NCI-H2227 (cell line): ENCODE measurements at regions not wholly inside any gene's neighbourhood (a gene's known extent, or its start where the extent isn't known, plus 50 kb on each side); places are given as distances from the start of the nearest gene placed in this dataset.

ENCODE experiments used
- DNase-seq: peaks from one replicate; lab custom pipeline; 2025; ENCODE audit not compliant: unreplicated experiment; lab: John Stamatoyannopoulos, UW

DNA sequence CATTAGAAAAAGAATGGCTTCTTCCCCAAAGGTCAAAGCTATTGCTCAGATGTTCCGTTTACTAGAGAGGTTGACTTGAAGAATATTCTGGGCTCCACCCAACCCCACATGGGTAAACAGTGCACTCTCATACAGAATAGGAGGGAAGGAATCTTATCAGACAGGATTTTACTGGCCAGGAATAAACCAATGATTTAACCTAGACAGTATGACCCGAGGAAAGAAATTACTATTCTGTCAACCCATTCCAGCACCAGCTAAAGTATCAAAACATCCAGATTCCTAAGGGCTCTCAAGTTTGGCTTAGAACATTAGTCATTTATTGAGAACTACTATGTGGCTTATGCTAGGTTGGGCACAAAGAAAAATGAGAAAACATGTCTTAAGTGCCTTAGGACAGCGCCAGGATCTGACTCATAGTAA is 493.6 kb upstream of the KLF4 start:
- no peak for DNase-seq

DNA sequence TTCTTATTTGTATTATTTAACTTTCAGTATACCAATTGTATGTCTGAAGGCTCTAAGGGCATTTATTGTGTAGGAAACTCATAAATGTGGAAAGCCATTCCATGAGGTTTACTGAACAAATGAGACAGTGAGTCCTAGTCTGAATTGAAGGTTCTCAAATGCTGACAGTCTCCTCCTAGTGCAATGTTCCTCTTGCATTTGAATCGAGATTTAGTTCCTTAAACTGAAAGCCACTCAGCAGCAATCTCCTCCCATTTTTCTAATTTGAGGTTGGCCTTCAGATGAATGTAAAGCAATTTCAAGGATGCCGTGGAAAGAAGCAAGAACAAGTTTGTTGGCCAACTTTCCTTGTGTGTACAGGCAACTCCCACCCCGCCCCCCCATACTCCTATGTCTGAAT is 493.2 kb upstream of the KLF4 start:
- DNase-seq, result no peak

DNA sequence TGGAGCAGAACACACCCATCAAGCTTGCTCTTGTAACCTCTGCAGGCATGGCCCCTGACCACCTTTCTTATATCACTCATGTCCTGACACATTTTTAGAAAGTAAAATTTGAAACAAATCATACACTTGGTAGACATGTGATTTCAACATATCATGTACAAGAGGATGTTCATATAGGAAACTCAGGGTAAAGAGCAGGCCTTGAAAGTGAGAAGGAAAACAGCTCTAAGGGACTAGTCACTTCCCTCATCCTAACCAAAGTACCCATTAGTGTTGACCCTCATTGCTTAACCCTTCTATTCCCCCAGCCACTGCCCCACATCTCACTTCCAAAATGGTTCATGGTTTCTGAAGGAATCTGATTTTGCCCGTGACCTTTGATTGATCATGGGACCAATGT is 492.4 kb upstream of the KLF4 start:
- no peak for DNase-seq

DNA sequence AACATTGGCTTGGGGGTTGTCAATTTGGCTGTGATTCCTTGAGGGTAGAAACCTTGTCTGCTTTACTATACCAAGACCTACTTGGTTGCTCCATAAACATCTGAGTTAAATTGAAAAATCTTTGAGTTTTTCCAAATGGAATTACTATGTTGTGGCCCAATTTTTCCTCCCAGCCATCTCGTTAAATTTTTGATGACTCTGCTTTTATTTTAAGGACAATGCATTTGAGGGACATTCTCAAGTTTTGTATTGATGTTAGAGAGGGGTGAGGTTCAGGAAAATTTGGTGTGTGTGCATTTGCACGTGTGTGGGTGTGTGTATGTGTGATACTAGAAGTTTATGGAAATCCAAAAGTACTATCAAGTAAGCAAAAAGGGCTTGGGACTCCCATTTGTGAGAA is 491.4 kb upstream of the KLF4 start:
- DNase-seq, result no peak

DNA sequence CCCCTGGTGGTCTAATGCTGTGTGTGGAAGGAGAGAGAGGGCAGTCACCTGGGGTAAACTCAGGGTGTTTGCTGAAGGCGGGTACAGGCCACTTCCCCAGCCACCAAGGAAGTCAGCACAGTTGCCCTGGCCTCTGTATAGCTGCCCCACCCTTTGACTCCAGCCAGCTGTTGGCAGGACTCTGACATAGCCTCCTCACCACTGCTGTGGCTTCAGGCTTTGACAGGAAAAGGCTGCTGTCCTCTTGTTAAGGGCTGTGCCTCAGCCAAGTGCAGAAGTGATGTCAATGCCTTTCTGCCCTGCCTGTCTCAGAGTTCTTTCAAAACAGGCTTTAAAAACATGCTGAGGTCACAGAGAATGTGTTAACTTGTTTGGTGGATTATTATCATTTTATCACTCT is 487.2 kb upstream of the KLF4 start:
- no peak for DNase-seq

DNA sequence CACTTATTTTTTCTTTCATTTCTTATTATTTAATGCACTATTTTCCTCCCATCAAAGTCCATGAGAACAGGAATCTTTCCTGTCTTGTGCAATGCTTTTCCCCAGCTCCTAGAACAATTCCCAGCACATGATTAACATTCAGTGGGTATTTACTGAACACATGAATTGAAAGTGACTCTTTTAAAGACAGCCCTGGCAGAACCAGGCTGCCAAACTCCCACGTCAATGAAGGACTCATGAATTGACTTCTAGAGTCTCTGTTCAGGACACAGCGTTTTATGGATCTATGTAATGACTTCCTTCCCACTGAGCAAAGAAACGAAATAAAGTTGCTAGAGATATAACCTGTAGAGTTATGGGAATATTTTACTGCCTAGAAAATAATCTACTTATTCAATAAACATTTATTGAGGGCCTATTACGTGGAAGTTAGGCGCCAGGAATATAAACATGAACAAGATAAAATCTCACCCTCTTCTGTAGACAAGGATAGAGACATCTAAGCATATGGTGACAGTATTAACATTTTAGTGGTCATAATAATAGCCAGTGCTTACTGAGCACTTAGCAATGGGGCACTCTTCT is 485.9 kb upstream of the KLF4 start:
- DNase-seq, result no peak

DNA sequence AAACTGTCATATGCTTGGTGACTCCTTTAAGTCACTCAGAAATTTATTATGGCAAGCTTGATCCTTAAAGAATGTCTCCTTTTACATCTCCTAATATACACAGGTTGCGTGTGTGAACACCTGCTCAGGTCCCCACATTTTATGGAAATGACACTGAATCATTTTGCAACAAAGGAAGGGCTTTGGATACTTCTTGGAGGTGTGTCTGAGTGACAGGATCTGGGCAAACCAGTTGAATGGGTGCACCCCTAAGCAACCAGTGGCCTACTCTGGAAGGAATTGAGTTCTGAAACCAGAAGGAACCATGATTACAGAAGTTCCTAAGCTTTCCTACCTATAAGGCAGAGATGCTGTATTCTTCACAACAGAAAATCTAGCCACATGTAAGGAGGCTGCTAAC is 483.9 kb upstream of the KLF4 start:
- DNase-seq, result no peak

DNA sequence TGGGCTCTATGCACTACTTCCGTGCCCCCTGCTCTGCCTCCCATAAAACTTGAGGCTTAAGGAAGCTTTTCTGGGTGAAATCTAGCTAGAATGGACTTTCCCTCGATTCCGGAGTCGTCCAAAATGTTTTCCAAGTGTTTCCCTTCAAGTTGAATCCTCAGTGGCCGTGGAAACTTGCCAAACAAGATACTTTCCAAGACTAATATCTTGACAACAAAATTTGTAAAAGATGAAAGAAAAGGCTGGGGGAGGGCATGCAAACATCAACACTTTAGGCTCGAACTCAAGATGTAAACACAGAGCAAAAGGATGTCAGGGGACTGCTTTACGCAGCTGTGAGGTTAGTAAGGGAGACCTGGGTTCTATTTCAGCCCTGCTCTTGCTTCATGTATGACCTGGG is 482.8 kb upstream of the KLF4 start:
- no peak for DNase-seq

DNA sequence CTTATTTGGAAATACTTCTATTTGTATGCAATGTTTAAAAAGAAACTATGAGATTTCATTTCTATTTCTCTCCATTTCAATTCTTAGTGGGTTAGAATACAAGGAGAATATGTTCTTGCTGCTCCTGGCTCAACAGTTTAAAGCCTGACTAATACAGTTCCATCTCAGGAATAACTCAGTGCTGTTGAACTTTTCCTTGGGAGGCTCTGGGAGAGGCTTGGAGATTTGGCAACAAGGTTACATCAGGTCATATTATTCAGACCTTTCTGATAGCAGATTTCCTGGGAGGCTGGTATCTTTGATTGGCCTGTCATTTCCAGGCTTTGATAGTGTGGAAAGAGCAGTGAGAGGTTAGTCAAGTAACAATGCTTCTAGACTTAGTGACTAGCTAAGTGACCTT is 481.7 kb upstream of the KLF4 start:
- DNase-seq, result no peak

DNA sequence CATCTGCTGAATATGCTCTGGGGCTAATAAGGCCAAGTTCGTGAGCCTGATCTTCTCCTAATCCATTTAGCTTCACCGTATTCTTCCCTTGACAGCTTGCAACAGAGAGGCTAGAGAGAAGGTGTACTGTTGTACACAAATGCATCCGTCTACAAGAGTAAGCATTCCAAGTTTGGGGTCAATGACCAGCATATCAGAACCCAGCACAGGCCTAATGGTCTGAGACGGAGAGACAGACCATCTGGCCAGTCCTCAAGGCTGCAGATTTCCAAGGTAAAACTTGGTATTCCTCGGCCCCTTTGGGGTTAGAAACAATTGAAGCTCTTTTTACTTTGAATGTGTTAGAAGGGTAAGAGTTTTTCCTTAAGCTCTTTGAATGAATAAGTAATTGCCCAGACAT is 481.2 kb upstream of the KLF4 start:
- no peak for DNase-seq

DNA sequence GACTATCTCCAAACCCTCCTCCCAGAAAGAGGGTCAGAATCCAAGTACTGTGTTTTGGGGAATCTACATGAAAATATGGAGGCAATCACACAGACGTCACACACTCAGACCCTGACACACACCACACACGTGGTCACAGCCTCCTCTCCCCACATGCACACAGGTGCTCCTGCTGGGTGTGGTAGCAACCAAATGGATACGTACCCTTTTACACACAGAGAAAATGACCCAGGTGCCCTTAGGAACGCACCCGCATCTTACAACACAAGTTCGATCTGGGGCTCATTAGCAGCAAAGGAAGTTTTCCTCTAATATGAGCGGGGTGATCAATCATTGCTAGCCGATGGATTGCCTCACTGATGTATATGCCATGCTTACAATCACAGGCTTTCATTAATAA is 480.2 kb upstream of the KLF4 start:
- DNase-seq, result no peak

DNA sequence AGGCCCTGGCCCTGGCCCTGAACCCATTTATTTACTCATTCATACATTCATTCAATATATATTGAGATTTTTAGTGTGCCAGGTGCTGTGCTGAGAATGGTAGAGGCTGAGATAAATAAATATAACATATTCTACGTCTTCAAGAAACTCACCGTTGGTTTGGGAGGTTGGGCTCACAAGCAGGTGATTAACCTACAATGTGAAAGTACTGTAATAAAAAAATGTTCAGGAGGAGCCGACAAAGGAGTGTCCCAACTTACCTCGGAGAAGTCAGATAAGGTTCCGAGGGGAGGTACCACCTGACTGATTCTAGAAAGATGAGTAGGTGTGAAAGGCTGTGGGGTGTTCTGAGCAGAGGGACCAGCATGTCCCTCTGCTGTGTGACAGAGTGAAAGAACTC is 479.6 kb upstream of the KLF4 start:
- DNase-seq, result no peak

DNA sequence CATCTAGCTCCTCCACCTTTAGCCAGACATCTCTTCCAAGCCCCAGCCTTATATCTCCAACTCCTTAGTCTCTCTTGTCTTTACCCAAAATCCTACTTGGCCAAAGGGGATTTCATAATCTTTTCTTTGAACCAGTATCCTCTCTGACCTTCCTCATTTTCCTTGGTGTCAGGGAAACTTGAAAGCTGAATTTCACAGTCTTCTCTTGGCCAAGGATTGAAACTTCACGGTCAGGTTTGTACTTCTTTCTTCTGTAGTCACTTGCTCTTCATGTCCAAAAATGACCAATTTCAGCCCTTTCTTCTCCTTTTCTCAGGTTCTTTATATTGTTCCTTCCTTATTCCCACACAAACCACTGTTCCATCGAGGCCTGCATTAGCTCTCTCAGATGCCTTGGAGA is 473.7 kb upstream of the KLF4 start:
- DNase-seq, result no peak

DNA sequence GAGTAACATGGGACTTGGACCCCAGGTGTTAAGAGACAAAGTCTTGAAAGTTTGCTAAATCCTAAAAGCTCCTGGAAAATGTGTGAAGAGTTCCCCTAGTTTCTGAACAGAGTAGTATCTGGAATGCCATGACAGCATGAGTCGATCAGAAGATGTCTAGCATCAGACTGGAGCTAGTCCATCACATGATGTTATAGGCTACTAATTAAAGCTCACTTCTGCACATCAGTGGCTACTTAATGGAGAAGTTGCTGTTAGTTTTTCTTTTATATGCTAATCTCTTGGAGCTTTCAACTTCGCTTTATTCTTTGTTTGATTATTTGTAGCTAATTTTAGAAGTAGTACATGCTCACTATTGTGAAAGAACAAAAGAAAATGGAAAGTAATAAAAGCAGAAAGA is 471.3 kb upstream of the KLF4 start:
- no peak for DNase-seq

DNA sequence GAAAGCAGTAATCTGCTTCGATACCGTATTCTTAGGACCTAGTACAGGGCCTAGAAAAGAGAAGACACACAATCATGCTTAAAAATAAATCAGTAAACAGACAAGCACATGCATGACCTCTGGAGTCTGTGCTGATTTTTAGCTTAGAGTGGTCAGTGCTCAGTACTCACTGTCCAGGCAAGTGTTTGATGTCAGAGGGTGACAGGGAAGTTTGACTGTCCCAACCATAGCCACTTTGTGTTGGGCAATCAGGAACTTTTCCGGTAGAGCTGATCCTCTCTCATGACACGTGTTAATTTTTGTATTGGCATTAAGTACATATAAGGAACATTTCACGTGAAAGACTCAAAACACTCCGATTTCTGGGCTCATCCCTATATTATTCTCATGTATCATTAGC is 464.7 kb upstream of the KLF4 start:
- DNase-seq, result no peak

DNA sequence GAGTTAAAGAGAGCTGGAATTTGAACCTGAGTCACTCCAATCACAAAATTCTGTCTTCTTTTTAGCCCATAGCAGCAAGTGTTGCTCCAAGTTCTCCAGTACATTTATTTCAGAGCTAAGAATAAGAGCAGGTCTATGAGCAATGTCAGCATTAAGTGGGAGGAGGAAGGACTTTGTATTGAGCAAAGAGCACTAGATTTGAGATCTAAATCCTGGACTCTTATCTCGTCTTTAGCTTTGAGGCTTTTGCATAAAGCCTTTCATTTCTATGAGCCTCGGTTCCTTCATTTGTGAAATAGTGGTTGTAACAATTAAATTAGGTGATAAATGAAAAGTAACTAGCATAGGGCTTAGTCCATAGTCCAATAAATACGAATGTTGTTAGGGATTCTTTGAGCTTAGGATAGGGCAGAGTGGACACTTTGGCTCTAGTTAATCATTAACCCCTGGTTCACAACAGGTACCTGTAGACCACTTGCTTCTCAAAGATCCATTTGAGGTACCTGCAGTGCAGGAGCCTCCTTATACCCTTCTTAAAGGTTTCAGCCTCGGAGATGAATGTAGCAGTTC is 464.1 kb upstream of the KLF4 start:
- no peak for DNase-seq

DNA sequence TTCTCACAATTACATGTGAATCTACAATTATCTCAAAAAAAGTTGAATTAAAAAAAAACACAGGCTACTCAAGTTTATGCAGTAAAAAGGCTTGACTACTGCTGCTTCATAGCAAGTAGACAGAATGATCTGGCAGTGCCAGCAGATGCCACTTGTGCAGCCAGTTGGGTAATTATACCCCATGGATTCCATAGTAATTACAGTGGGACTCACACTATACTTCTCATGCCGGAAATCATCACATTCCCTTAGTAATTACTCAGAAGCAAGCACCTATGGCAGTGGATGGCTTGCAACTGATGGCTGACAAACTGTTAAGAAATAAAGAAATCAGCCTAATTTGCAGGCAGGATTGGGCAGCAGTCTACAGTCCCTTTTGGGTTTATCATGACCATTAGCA is 463.2 kb upstream of the KLF4 start:
- no peak for DNase-seq

DNA sequence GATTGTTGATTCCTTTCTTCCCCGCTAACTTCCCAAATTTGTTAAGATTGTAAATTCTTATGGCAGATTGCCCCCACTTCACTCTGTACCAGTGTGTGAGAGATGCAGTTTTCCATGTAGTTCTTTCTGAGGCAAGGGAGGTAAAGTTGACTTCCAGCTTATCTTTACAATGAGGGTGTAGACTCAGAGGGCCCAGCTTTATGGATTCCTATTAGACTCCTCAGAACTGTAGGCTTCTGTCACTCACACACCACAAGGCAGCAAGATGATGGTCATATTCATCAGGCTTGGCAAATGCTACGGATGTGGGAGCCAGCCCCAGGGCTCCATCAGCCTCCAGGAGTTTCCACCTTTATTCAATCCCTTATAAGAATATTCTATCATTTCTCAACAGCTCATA is 461.9 kb upstream of the KLF4 start:
- DNase-seq, result no peak

DNA sequence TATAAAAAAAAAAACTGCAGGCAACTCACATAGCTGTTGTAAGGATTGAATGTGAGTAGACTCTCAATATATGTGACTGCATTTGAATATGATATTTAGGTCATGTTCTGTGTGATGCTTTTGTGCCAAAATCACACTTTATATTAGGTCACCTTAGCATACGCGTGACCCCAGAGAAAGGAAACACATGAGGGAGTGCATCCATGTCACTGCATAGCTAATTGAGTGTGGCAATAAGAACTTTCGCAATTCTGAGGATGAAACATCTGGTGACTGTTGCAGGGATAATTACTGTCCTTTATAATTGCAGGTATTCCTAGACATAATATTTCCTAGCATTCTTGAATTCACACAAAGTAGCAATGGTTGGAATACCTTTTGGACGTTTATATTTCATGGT is 459.5 kb upstream of the KLF4 start:
- no peak for DNase-seq

DNA sequence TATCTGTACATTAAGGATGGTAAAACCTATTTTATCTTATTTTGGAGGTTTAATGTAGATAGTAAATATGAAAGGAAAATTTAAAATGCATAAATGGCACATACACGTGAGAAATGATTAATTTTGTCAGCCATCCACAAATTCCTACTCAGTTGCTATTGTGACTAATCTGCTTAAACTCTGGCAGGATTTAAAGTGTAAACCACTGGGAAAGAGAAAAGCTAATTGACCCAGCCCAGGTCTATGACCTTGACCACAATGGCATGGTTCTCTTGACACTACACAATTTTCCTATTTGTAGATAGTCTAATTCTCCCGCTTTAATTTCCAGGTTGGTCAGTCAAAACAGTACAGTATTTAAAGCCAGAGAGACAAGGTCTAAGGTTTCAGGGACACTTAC is 459.0 kb upstream of the KLF4 start:
- DNase-seq, result no peak

DNA sequence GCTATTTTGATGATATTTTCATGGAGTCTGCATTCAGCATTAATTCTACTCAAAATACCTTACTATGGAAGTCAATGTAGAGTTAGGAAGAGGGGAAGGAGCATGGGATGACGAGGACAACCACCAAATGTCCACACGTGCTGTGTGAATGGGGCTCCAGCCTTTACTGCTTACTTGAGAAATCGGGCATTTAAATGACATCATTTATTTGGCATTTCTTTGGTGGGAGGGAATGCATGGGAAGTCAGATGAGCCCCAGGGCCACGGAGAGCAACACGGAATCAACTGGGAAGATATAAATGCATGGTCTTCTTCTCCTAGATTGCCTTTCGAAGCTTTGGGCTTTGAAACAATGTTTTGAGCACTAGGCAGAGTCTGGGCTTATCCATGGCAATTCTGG is 458.5 kb upstream of the KLF4 start:
- DNase-seq, result no peak

DNA sequence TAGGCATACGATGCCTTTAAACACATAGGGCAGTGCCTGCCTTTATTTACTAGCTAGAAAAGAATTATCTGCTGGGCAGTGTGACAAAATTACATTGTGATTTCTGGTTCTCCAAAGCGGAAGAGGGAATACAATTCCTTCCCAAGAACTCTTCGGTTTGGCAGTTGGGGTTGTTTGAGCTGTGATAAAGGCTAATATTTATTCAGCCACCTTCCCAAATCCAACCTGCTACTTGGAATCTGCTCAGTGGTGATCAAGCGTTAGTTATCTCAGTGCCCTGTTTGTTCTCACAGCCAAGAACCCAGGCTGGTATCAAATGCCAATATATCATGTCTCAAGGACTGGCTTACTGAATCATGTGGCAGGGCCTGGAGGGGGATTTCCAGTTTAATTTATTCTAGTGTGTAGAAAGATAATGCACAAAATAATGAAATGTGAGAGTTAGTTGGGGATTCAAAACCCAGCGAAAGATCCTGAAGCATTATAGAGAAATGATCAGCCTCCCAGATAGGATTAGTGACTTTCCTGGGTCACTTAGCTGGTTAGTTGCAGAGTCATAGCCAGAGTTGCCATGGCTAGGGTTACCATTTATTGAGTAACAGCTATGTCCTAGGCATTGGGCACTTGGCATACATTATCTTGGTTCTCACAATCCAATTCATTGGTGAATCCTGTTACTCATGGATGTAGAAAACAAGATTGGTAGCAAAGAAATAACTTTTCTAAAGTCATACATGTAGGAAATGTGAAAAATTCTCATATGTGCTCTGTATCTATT is 457.0 kb upstream of the KLF4 start:
- DNase-seq, result no peak

DNA sequence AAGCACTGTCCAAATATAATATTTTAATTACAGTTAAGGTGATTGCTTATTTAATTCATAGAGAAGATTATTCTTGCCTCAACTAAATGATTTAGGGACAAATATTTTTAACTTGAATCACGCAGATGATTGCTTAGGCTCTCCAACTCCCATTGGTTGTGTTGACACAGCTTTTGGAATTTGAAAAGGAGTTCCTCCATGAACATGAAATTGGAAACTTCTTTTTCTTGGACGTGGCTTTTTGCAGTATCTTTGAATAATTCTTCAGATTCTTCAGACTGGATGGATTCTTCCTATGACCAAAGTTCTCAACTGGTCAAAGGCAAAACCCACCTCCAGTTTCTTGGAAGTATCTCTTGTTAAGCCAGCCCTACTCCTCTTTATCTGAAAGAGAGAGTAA is 456.4 kb upstream of the KLF4 start:
- no peak for DNase-seq
